Activated naive CD4-positive, alpha-beta T cell treated with anti-CD3 and anti-CD28 coated beads, Interleukin-2, amount 10 ng/mL, durations not matched to agents 7 days and 5 days (primary cell): ENCODE measurements at regions not wholly inside any gene's neighbourhood (a gene's known extent, or its start where the extent isn't known, plus 50 kb on each side); places are given as distances from the start of the nearest gene placed in this dataset.

ENCODE experiments used
- CTCF ChIA-PET: fragments of 350-600 bp; sonication (Branson Sonifier 250); formaldehyde crosslinking; loops from one replicate; lab custom pipeline; 2021; ENCODE audit warnings: antibody characterized with exemption; lab: Charles Lee
- DNase-seq: peaks from one replicate; pipeline ENCODE4 v3.0.0-alpha.2; 2020
- H3K27ac Mint-ChIP-seq: one replicate; pipeline ENCODE4 v1.8.0; 2021; ENCODE audit warnings: mild to moderate bottlenecking, moderate library complexity, mixed read lengths
- H3K27me3 Mint-ChIP-seq: one replicate; pipeline ENCODE4 v1.8.0; 2021; ENCODE audit warnings: mild to moderate bottlenecking, mixed read lengths
- H3K36me3 Mint-ChIP-seq: one replicate; pipeline ENCODE4 v1.8.0; 2021; ENCODE audit warnings: mixed read lengths
- H3K4me1 Mint-ChIP-seq: one replicate; pipeline ENCODE4 v1.8.0; 2021; ENCODE audit warnings: mixed read lengths
- H3K4me3 Mint-ChIP-seq: one replicate; pipeline ENCODE4 v1.8.0; 2021; ENCODE audit warnings: mild to moderate bottlenecking, moderate library complexity, mixed read lengths
- H3K9me3 Mint-ChIP-seq: one replicate; pipeline ENCODE4 v1.8.0; 2021; ENCODE audit warnings: mixed read lengths

GRCh38 chr11:71082454-71082853 lies 169.9 kb downstream of the SHANK2 start:
- CTCF ChIA-PET: no interaction called here
- H3K27me3 Mint-ChIP-seq: no peaks in the 10 kb centered on the region
- no peaks in the 10 kb centered on the region for H3K36me3 Mint-ChIP-seq
- no peaks in the 10 kb centered on the region for H3K4me1 Mint-ChIP-seq
- no peak overlapping the region for H3K27ac Mint-ChIP-seq
- DNase-seq: no peak
- no peak overlapping the region for H3K4me3 Mint-ChIP-seq
- H3K9me3 Mint-ChIP-seq: no peaks in the 10 kb centered on the region

DNA sequence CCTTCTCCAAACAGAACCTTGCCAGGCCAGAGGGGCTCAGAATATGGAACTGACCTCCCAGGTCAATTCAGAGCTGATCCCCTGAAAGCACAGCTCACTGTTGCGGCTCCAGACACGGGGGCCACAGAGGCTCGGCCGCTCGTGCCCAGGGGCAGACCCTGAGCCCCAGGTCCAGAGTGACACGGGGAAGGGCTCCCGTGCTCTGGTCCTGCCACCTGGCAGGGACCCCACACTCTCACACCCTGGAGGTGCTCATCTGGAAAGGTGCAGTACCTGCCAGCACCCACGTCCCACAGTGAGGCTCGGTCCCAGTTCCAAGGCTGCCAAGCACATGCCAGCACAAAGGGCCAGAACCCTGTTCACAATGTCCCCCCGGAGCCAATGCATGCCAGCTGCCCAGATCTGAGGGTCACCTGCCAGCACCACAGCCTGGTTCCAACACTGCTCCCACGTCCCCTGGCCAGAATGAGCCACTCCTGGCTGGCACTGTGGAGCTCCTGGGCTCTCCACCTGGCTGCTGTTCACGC lies 170.6 kb downstream of the SHANK2 start:
- no peaks in the 10 kb centered on the region for H3K9me3 Mint-ChIP-seq
- CTCF ChIA-PET: no interaction called here
- no peak for DNase-seq

DNA sequence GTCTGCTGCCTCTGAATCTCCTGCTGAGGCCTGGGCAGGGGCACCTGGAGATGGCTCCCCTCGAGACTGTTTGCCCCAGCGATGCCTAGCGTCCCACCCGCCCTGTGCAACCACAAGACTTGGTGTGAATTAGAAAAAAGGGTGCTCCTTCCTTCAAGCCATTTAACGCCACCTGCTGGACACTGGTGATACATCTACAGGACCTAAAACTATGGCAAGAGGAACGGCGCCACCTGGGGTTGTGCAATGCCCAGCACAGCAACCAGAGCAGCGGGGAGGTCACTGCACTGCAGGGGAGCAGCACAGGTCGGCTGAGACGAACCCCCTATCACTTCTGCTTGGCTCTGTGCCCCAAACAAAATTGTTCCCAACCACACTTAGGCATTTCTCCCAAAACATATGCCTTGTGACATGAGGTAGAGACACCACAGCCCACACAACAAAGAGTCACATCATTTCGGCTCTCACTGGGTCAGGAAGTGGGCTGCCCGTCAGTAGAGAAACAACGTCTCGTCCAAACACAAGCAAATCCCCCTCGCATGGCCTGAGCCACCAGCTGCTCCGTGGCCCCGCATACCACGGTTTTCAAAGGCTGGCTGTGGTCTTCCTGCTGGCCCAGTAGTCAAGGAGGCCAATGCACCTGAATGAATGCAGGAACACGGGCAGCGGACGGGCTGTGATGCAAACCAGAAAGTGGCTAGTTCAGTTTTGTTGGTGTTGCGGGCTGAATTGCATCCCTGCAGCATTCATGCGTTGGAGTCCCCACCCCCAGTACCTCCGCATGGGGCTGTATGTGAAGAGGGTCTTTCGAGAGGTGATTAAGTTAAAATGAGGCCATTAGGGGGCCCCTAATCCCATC lies 171.9 kb downstream of the SHANK2 start:
- H3K36me3 Mint-ChIP-seq: no peaks in the 10 kb centered on the region
- H3K4me3 Mint-ChIP-seq: no peak overlapping the region
- no peak overlapping the region for H3K27ac Mint-ChIP-seq
- CTCF ChIA-PET: no interaction called here
- peak; percentile 64 for DNase-seq
- H3K9me3 Mint-ChIP-seq: no peaks in the 10 kb centered on the region
- no peaks in the 10 kb centered on the region for H3K4me1 Mint-ChIP-seq
- H3K27me3 Mint-ChIP-seq: no peaks in the 10 kb centered on the region

More for the DNA sequence above, 170.6 kb downstream of the SHANK2 start:
- Mint-ChIP-seq H3K27me3 (no peaks in the 10 kb centered on the region), H3K4me3 (no peak overlapping the region), H3K4me1 (no peaks in the 10 kb centered on the region), H3K36me3 (no peaks in the 10 kb centered on the region), H3K27ac (no peak overlapping the region)

DNA sequence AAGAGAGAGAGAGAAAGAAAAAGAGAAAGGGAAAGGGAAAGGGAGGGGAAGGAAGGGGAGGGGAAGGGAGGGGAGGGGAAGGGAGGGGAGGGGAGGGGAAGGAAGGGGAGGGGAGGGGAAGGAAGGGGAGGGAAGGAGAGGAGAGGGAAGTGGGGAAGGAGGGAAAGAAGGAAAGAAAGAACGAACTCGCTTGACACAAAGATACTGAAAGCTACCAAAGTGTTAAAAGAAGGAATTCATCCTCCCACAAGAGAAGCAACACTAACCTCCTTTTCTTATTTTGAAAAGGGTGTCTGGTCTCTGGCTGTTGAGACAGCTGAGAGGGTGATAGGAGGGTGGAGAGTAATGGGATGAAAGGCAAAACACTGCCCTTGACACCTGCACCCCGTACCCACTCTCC lies 172.6 kb downstream of the SHANK2 start:
- H3K36me3 Mint-ChIP-seq: no peaks in the 10 kb centered on the region
- no peaks in the 10 kb centered on the region for H3K27me3 Mint-ChIP-seq
- no peaks in the 10 kb centered on the region for H3K9me3 Mint-ChIP-seq
- no peaks in the 10 kb centered on the region for H3K4me1 Mint-ChIP-seq
- no peak for DNase-seq
- H3K27ac Mint-ChIP-seq: no peak overlapping the region
- H3K4me3 Mint-ChIP-seq: no peak overlapping the region
- CTCF ChIA-PET: no interaction called here

DNA sequence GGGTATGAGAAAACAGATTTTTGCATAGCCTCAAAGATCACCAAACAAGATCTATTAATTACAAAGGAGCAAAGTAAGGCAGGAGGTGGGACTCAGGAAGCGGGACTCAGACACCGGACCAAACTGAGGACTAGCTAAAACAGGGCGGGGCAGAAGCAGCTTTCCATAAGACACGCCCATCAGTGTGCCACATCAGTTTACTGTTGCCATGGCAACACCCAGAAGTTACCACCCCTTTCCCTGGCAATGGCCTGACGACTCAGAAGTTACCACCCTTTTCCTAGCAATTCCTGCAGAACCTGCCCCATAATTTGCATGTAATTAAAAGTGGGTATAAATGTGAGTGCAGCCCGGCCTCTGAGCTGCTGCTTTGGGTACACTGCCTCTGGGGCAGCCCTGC lies 173.9 kb downstream of the SHANK2 start:
- CTCF ChIA-PET: no interaction called here
- no peak overlapping the region for H3K27ac Mint-ChIP-seq
- no peaks in the 10 kb centered on the region for H3K4me1 Mint-ChIP-seq
- no peaks in the 10 kb centered on the region for H3K27me3 Mint-ChIP-seq
- DNase-seq: no peak
- no peaks in the 10 kb centered on the region for H3K9me3 Mint-ChIP-seq
- H3K4me3 Mint-ChIP-seq: no peak overlapping the region
- no peaks in the 10 kb centered on the region for H3K36me3 Mint-ChIP-seq

DNA sequence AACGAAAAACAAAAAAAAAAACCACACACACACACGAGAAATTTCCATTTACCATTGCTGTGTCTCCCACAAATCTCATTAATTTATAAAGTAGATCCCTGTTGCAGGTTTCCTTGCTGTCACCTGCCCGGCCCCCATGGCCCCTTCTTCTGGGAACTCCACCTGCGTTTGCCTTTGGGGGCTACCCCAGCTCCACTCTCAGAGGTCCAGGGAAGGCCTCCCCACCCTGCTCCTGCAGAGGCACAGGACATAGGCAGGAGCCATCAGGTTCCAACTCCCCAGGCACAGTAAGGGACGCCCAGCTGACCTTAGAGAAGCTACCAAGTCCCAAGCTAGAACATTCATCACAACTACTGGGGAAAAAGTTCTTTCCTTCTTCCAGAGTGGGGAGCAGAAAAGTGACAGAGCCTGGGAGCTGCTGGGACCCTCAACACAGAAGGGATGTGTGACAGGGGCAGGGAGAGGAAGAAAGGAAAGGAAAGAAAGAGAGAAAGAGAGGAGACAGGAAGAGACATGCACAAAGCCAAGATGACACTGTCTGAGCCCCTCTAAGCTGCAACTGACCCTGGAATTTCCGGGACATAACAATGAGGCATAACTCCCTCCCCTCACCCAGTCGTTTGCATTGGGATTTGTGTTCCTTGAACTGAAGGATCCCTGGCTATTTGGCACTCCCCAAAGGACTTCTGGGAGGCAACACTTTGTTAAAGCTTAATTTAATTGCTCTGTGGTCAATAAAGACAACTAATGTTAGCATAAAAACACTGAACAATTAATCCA lies 175.7 kb downstream of the SHANK2 start:
- Mint-ChIP-seq H3K27me3 (no peaks in the 10 kb centered on the region), H3K4me3 (no peak overlapping the region), H3K4me1 (no peaks in the 10 kb centered on the region), H3K27ac (no peak overlapping the region), H3K9me3 (no peaks in the 10 kb centered on the region), H3K36me3 (no peaks in the 10 kb centered on the region)
- CTCF ChIA-PET: no interaction called here
- no peak for DNase-seq

GRCh38 chr11:71075871-71076420 lies 176.4 kb downstream of the SHANK2 start:
- H3K4me3 Mint-ChIP-seq: no peak overlapping the region

DNA sequence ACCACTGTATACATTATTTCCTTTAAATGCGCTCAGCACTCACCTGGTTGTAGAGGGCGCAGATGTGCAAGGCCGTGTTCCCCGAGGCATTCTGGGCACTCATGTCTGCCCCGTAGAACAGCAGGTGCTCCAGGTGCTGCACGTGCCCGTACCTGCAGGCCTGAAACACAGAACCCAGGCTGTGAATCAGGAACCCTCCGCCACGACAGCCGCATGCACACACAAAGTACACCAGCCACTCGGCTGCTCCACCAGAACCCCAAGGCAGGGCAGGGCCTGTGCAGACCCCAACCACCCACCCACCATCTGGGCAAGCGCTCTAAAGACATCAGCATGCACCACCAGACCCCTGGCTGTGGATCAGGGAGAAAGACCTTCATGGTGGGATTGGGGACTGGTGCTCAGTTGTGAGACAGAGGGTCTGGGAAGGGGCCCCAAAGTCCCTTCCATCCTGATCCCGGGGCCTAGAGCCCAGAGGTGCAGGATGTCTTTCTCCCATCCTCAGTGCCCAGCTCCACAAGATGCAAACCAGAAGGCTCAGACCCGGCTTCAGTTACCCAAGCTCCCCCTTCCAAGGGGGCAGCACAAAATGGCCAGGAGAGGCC lies 177.2 kb downstream of the SHANK2 start:
- Mint-ChIP-seq H3K36me3 (no peaks in the 10 kb centered on the region), H3K4me1 (no peaks in the 10 kb centered on the region), H3K27me3 (no peaks in the 10 kb centered on the region), H3K9me3 (no peaks in the 10 kb centered on the region), H3K27ac (no peak overlapping the region), H3K4me3 (no peak overlapping the region)
- no peak for DNase-seq
- CTCF ChIA-PET: no interaction called here

More at GRCh38 chr11:71075871-71076420, 176.4 kb downstream of the SHANK2 start:
- no peak for DNase-seq
- Mint-ChIP-seq H3K27ac (no peak overlapping the region), H3K4me1 (no peaks in the 10 kb centered on the region), H3K9me3 (no peaks in the 10 kb centered on the region), H3K36me3 (no peaks in the 10 kb centered on the region), H3K27me3 (no peaks in the 10 kb centered on the region)
- CTCF ChIA-PET: no interaction called here

GRCh38 chr11:71071736-71072509 lies 180.5 kb downstream of the SHANK2 start:
- CTCF ChIA-PET: no interaction called here

GRCh38 chr11:71070490-71071453 lies 181.6 kb downstream of the SHANK2 start:
- CTCF ChIA-PET: interaction anchor here (1.2 kb wide), 1 partner anchor 13 kb away, joined by 3 read pairs; no protein-coding TSS in a partner anchor
- H3K36me3 Mint-ChIP-seq: no peaks in the 10 kb centered on the region
- H3K4me3 Mint-ChIP-seq: no peak overlapping the region
- no peaks in the 10 kb centered on the region for H3K27me3 Mint-ChIP-seq
- H3K9me3 Mint-ChIP-seq: no peaks in the 10 kb centered on the region
- no peak overlapping the region for H3K27ac Mint-ChIP-seq
- H3K4me1 Mint-ChIP-seq: no peaks in the 10 kb centered on the region
- no peak for DNase-seq

More at GRCh38 chr11:71071736-71072509, 180.5 kb downstream of the SHANK2 start:
- Mint-ChIP-seq H3K27ac (no peak overlapping the region), H3K4me3 (no peak overlapping the region), H3K9me3 (no peaks in the 10 kb centered on the region), H3K36me3 (no peaks in the 10 kb centered on the region), H3K27me3 (no peaks in the 10 kb centered on the region), H3K4me1 (no peaks in the 10 kb centered on the region)
- DNase-seq: no peak

DNA sequence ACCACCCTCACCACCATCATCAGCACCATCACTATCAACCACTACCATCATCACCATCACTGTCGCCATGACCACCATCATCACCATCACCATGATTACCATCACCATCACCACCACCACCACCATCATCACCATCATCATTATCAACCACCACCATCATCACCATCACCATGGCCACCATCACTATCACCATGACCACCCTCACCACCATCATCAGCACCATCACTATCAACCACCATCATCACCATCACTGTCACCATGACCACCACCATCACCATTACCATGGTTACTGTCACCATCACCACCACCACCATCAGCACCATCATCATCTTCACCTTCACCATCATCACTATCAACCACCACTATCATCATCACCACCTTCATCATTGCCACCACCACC lies 183.4 kb downstream of the SHANK2 start:
- H3K27ac Mint-ChIP-seq: no peak overlapping the region
- CTCF ChIA-PET: no interaction called here
- no peaks in the 10 kb centered on the region for H3K36me3 Mint-ChIP-seq
- no peak for DNase-seq
- H3K4me3 Mint-ChIP-seq: no peak overlapping the region
- H3K27me3 Mint-ChIP-seq: peaks cover 4% of the 10 kb centered on the region
- no peaks in the 10 kb centered on the region for H3K9me3 Mint-ChIP-seq
- no peaks in the 10 kb centered on the region for H3K4me1 Mint-ChIP-seq

DNA sequence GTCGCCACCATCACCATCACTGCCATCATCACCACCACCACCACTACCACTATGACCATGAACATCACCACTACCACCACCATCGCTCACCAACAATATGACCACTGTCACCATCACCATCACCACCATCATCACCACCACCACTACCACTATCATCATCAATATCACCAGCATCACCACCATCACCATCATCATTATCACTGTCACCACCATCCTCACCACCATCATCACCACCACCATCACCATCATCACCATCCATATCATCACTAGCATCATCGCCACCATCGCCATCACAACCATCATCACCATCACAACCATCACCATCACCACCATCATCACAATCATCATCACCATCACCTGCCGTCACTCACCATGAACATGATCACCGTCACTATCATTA lies 184.6 kb downstream of the SHANK2 start:
- Mint-ChIP-seq H3K27me3 (peaks cover 4% of the 10 kb centered on the region), H3K4me1 (no peaks in the 10 kb centered on the region), H3K27ac (no peak overlapping the region), H3K36me3 (no peaks in the 10 kb centered on the region), H3K9me3 (no peaks in the 10 kb centered on the region), H3K4me3 (no peak overlapping the region)
- CTCF ChIA-PET: no interaction called here
- DNase-seq: no peak

DNA sequence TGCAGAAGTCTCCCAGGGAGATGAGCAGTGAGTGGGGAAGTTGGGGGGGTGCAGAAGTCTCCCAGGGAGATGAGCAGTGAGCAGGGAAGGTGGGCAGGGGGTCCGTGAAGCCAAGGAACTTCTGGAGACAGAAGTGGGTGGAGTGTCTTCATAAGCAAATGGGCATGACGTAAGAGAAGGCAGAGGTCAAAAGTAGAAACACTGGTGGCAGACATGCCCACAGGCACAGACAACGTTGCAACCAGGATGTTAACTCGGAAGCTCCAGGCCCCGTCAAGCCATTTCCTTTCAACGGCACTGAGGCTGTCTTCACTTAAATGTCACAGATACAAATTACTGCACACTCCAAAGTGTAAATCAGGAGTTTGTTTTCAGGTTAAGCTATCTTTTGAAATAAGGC lies 186.1 kb downstream of the SHANK2 start:
- Mint-ChIP-seq H3K27ac (no peak overlapping the region), H3K27me3 (peaks cover 4% of the 10 kb centered on the region), H3K9me3 (no peaks in the 10 kb centered on the region), H3K36me3 (no peaks in the 10 kb centered on the region), H3K4me3 (no peak overlapping the region), H3K4me1 (no peaks in the 10 kb centered on the region)
- DNase-seq: no peak
- CTCF ChIA-PET: no interaction called here
